Endodermal cell (in vitro differentiated cells): ENCODE measurements at regions not wholly inside any gene's neighbourhood (a gene's known extent, or its start where the extent isn't known, plus 50 kb on each side); places are given as distances from the start of the nearest gene placed in this dataset.

ENCODE experiments used
- DNase-seq: peaks from one replicate; pipeline ENCODE4 v3.0.0-alpha.2; 2017
- H3K27ac ChIP-seq: 2 replicates; pipeline ENCODE4 v1.5.1; 2013; ENCODE audit warnings: mild to moderate bottlenecking, low read depth, low read length, moderate library complexity
- H3K27me3 ChIP-seq: 2 replicates; pipeline ENCODE4 v1.6.1; 2013; ENCODE audit warnings: mild to moderate bottlenecking, low read length, moderate library complexity; ENCODE audit not compliant: insufficient read depth, control insufficient read depth, poor library complexity, severe bottlenecking
- H3K36me3 ChIP-seq: 2 replicates; pipeline ENCODE4 v1.7.0; 2013; ENCODE audit warnings: mild to moderate bottlenecking, low read length, moderate library complexity; ENCODE audit not compliant: control insufficient read depth, insufficient read depth
- H3K4me1 ChIP-seq: one replicate; pipeline ENCODE4 v1.7.0; 2013; ENCODE audit warnings: low read length; ENCODE audit not compliant: control insufficient read depth, insufficient read depth
- H3K4me3 ChIP-seq: 2 replicates; pipeline ENCODE4 v1.5.1; 2013; ENCODE audit warnings: mild to moderate bottlenecking, low read length, moderate library complexity
- H3K9ac ChIP-seq: 2 replicates; pipeline ENCODE4 v1.6.1; 2013; ENCODE audit warnings: mild to moderate bottlenecking, low read length, moderate library complexity; ENCODE audit not compliant: poor library complexity, severe bottlenecking; ENCODE audit errors: extremely low read depth
- H3K9me3 ChIP-seq: 2 replicates; pipeline ENCODE4 v1.6.1; 2013; ENCODE audit warnings: mild to moderate bottlenecking, low read length, moderate library complexity; ENCODE audit not compliant: control insufficient read depth
- H3K27ac Mint-ChIP-seq: 2 replicates; pipeline ENCODE4 v1.8.0; 2020; ENCODE audit warnings: mixed read lengths
- H3K27me3 Mint-ChIP-seq: 2 replicates; pipeline ENCODE4 v1.8.0; 2021; ENCODE audit warnings: mild to moderate bottlenecking, mixed read lengths; ENCODE audit not compliant: insufficient read depth
- H3K36me3 Mint-ChIP-seq: 2 replicates; pipeline ENCODE4 v1.8.0; 2020; ENCODE audit warnings: low read depth, mixed read lengths
- H3K4me1 Mint-ChIP-seq: 2 replicates; pipeline ENCODE4 v1.8.0; 2020; ENCODE audit warnings: mixed read lengths
- H3K4me3 Mint-ChIP-seq: 2 replicates; pipeline ENCODE4 v1.8.0; 2020; ENCODE audit warnings: mild to moderate bottlenecking, moderate library complexity, mixed read lengths
- H3K9me3 Mint-ChIP-seq: 2 replicates; pipeline ENCODE4 v1.8.0; 2020; ENCODE audit warnings: mild to moderate bottlenecking, mixed read lengths
- CTCF ChIP-seq: fragments of 200-600 bp; sonication (generic); conservative IDR thresholded peaks from 2 replicates; pipeline ENCODE4 v1.5.0; 2021; ENCODE audit warnings: antibody characterized with exemption, mild to moderate bottlenecking
- WGBS, 2 experiments: methylation state at CpG; one replicate each; pipeline versions ENCODE4 v1.1.5 to v1.1.7; 2013; ENCODE audit warnings: missing lambda C conversion rate in 2 of 2, mixed read lengths in 1 of 2; ENCODE audit not compliant: insufficient coverage in 1 of 2, insufficient read length in 1 of 2; 5-methylcytosine and 5-hydroxymethylcytosine counted together

DNA sequence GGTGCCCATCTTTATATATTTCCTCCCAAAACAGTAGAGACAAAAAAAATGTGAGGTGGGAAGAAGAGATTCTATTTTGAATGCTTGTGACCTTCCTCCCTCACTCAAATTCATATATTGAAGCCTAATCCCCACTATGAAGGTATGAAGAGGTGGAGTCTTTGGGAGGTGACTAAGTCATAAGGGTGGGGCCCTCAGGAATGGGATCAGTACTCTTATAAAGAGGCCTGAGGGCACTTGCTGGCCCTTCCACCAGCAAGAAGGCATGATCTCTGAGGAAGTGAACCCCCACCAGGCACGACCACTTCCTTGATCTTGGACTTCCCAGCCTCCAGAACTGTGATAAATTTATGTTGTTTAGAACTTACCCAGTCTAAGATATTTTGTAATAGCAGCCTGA, 517.2 kb upstream of the CNTNAP2 start:
- no peak overlapping the region for H3K27ac ChIP-seq
- peaks cover 4% of the 10 kb centered on the region for H3K9me3 Mint-ChIP-seq
- no peaks in the 10 kb centered on the region for H3K36me3 ChIP-seq
- no peaks in the 10 kb centered on the region for H3K27me3 ChIP-seq
- H3K36me3 Mint-ChIP-seq, result no peaks in the 10 kb centered on the region
- no peaks in the 10 kb centered on the region for H3K27me3 Mint-ChIP-seq
- H3K9me3 ChIP-seq, result no peaks in the 10 kb centered on the region
- no peak for TF ChIP-seq CTCF
- H3K4me3 Mint-ChIP-seq, result no peak overlapping the region
- no peaks in the 10 kb centered on the region for H3K4me1 ChIP-seq
- H3K4me1 Mint-ChIP-seq, result no peaks in the 10 kb centered on the region
- no peak overlapping the region for H3K9ac ChIP-seq
- no peak for DNase-seq
- no peak overlapping the region for H3K27ac Mint-ChIP-seq
- H3K4me3 ChIP-seq, result no peak overlapping the region
- WGBS, 2 experiments, result 94% methylated on average over 1 of the region's 1 CpG; no CpG with 5 or more reads in 1 of the 2 experiments

DNA sequence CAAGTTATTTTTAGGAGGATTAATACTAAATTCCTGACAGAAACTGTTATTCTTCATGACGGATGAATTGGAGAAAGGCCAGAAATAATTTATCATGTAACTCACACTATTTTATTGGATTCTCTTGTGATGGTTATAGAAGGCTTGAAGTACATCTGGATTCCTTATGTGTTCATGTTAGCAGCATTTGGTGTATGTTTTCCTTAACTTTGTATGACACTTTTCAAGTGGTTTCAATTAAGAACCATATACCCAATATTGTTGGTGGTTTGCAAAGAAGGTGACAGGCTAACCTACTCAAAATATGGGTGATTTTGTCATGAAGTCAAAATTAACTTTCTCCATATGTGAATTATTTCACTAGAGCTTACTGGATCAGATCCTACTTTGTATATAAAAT, 532.2 kb upstream of the CNTNAP2 start:
- no peaks in the 10 kb centered on the region for H3K36me3 Mint-ChIP-seq
- H3K36me3 ChIP-seq, result no peaks in the 10 kb centered on the region
- no peak for TF ChIP-seq CTCF
- no peaks in the 10 kb centered on the region for H3K27me3 Mint-ChIP-seq
- no peaks in the 10 kb centered on the region for H3K4me1 Mint-ChIP-seq
- no peak overlapping the region for H3K4me3 Mint-ChIP-seq
- H3K27me3 ChIP-seq, result no peaks in the 10 kb centered on the region
- no peak overlapping the region for H3K9ac ChIP-seq
- 100% methylated on average over 1 of the region's 1 CpG; no CpG with 5 or more reads in 1 of the 2 experiments for WGBS, 2 experiments
- no peak for DNase-seq
- no peak overlapping the region for H3K27ac ChIP-seq
- H3K4me1 ChIP-seq, result no peaks in the 10 kb centered on the region
- peaks cover 5% of the 10 kb centered on the region for H3K9me3 Mint-ChIP-seq
- H3K27ac Mint-ChIP-seq, result no peak overlapping the region
- no peaks in the 10 kb centered on the region for H3K9me3 ChIP-seq
- H3K4me3 ChIP-seq, result no peak overlapping the region

- H3K27ac ChIP-seq, result no peak overlapping the region
- no peak for TF ChIP-seq CTCF
- no peak overlapping the region for H3K4me3 ChIP-seq
- WGBS, 2 experiments, result 94 to 96% methylated on average over 15 to 17 of the region's 17 CpGs
- H3K9ac ChIP-seq, result no peak overlapping the region
- Mint-ChIP-seq H3K4me3 (no peak overlapping the region), H3K9me3 (peaks cover 14% of the 10 kb centered on the region), H3K4me1 (no peaks in the 10 kb centered on the region), H3K27ac (no peak overlapping the region), H3K36me3 (no peaks in the 10 kb centered on the region), H3K27me3 (no peaks in the 10 kb centered on the region)
- DNase-seq, result no peak
- H3K4me1 ChIP-seq, result no peaks in the 10 kb centered on the region
- H3K36me3 ChIP-seq, result no peaks in the 10 kb centered on the region
- H3K27me3 ChIP-seq, result no peaks in the 10 kb centered on the region
- no peaks in the 10 kb centered on the region for H3K9me3 ChIP-seq
Observed at GRCh38 chr7:145582742-145583303, 533.8 kb upstream of the CNTNAP2 start.
